Panc1 (cell line): ENCODE measurements at regions not wholly inside any gene's neighbourhood (a gene's known extent, or its start where the extent isn't known, plus 50 kb on each side); places are given as distances from the start of the nearest gene placed in this dataset.

Experiments used
- ATAC-seq: fragments of 200-7000 bp; cut with Tn5 transposase; 2 replicates; pipeline ENCODE4 v1.9.1; 2020; ENCODE audit warnings: mild to moderate bottlenecking, moderate library complexity
- BruUV-seq: library from RNA; stranded (reverse); fragments of 400-500 nt; replicated peaks from 2 replicates; lab custom pipeline; 2021; lab: Mats Ljungman, UMichigan
- CTCF ChIA-PET: fragments of 300-600 bp; sonication (Branson Sonifier 250); formaldehyde crosslinking; loops from one replicate; lab custom pipeline; 2022; ENCODE audit warnings: antibody characterized with exemption; lab: Charles Lee
- POLR2A ChIA-PET: fragments of 300-600 bp; sonication (Branson Sonifier 250); formaldehyde crosslinking; loops from one replicate; lab custom pipeline; 2022; ENCODE audit warnings: antibody characterized with exemption; lab: Charles Lee
- DNase-seq: peaks from one replicate; pipeline ENCODE4 v3.0.0-alpha.2; 2010; ENCODE audit warnings: low read depth, low spot score
- H3K27ac ChIP-seq: 2 replicates; pipeline ENCODE4 v1.5.1; 2011; ENCODE audit warnings: mild to moderate bottlenecking, low read length, inconsistent platforms
- H3K27me3 ChIP-seq: fragments of 200-500 bp; sonication (Bioruptor generic); 2 replicates; pipeline ENCODE4 v1.6.0; 2014; ENCODE audit warnings: low read length, inconsistent platforms; ENCODE audit not compliant: control insufficient read depth, insufficient read depth
- H3K36me3 ChIP-seq: fragments of 200-500 bp; sonication (Bioruptor generic); 2 replicates; pipeline ENCODE4 v1.5.1; 2014; ENCODE audit warnings: inconsistent platforms, mild to moderate bottlenecking, low read length, moderate library complexity; ENCODE audit not compliant: control insufficient read depth, insufficient read depth
- H3K4me1 ChIP-seq: 2 replicates; pipeline ENCODE4 v1.5.1; 2011; ENCODE audit warnings: inconsistent platforms, mild to moderate bottlenecking, low read length, moderate library complexity; ENCODE audit not compliant: control insufficient read depth, insufficient read depth
- H3K4me3 ChIP-seq, 2 experiments: 2 replicates each; pipeline ENCODE4 v1.5.1; 2011 to 2012; ENCODE audit warnings: low read depth in 2 of 2, low read length in 2 of 2, mild to moderate bottlenecking in 2 of 2, inconsistent platforms in 1 of 2, moderate library complexity in 1 of 2
- H3K9me3 ChIP-seq: fragments of 200-500 bp; sonication (Bioruptor generic); 2 replicates; pipeline ENCODE4 v1.5.1; 2014; ENCODE audit warnings: low read depth, mild to moderate bottlenecking, inconsistent platforms, low read length, moderate library complexity; ENCODE audit not compliant: control insufficient read depth, insufficient read depth
- POLR2AphosphoS5 ChIP-seq: IDR thresholded peaks from 2 replicates; pipeline ENCODE4 v1.6.1; 2012; ENCODE audit warnings: mild to moderate bottlenecking, low read depth, low read length, moderate library complexity
- SIN3A ChIP-seq: IDR thresholded peaks from 2 replicates; pipeline ENCODE4 v1.6.1; 2012; ENCODE audit warnings: low read depth, mild to moderate bottlenecking, low read length, moderate library complexity, borderline replicate concordance; ENCODE audit not compliant: insufficient read depth
- TCF7L2 ChIP-seq: IDR thresholded peaks from 2 replicates; pipeline ENCODE4 v1.6.1; 2011; ENCODE audit warnings: mild to moderate bottlenecking, low read depth, low read length, inconsistent platforms
- in situ Hi-C: cut with HindIII; loops from 2 replicates; pipeline ENCODE4 v1.10.0; 2016; ENCODE audit warnings: low sequenced_read_pairs, low pct_unique_long_range_greater_than_20kb
- intact Hi-C: fragments of 100-400 bp; cut with micrococcal nuclease; formaldehyde crosslinking; loops from one replicate; pipeline ENCODE4 v1.10.0; 2022; ENCODE audit not compliant: unreplicated experiment
- TF ChIP-seq, protein P1 (sequence below): fragments of 450-650 bp; IDR thresholded peaks from 2 replicates; pipeline ENCODE4 v1.5.1; 2017; ENCODE audit warnings: mild to moderate bottlenecking
- TF ChIP-seq, protein P2 (sequence below), 2 experiments: IDR thresholded peaks; 2 replicates each; pipeline ENCODE4 v1.6.1; 2011 to 2012; ENCODE audit warnings: low read depth in 2 of 2, control low read depth in 1 of 2, low read length in 1 of 2, mild to moderate bottlenecking in 1 of 2, moderate library complexity in 1 of 2; ENCODE audit not compliant: insufficient read depth in 1 of 2

DNA sequence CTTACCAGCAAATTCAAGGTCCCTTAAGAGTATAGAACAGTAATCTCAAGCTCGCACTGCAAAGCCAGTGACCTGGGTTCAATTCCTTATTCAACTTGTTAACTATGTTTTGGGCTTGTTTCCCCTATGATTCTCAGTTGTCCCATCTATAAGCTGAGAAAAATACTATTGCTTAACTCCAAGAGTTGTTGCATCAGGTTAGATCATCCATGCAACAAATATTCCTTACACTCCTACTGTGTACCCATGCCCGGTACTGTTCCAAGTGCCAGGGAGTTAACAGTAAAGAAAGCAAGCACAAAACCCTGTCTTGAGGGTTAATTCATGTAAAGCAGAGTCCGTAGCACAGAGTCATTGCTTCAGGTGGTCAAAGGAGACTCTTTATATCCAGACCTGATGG is 247.3 kb downstream of the MAFB start:
- Histone ChIP-seq H3K27me3 (no peaks in the 10 kb centered on the region; the same call in 1 of the 2 replicates), H3K4me1 (no peaks in the 10 kb centered on the region), H3K4me3 (no peak overlapping the region), H3K36me3 (no peaks in the 10 kb centered on the region), H3K27ac (no peak overlapping the region), H3K9me3 (no peaks in the 10 kb centered on the region)
- TF ChIP-seq SIN3A = no peak
- no peak for TF ChIP-seq TCF7L2
- TF ChIP-seq, protein P1, sequence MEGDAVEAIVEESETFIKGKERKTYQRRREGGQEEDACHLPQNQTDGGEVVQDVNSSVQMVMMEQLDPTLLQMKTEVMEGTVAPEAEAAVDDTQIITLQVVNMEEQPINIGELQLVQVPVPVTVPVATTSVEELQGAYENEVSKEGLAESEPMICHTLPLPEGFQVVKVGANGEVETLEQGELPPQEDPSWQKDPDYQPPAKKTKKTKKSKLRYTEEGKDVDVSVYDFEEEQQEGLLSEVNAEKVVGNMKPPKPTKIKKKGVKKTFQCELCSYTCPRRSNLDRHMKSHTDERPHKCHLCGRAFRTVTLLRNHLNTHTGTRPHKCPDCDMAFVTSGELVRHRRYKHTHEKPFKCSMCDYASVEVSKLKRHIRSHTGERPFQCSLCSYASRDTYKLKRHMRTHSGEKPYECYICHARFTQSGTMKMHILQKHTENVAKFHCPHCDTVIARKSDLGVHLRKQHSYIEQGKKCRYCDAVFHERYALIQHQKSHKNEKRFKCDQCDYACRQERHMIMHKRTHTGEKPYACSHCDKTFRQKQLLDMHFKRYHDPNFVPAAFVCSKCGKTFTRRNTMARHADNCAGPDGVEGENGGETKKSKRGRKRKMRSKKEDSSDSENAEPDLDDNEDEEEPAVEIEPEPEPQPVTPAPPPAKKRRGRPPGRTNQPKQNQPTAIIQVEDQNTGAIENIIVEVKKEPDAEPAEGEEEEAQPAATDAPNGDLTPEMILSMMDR = no peak
- no peak for TF ChIP-seq POLR2AphosphoS5
- POLR2A ChIA-PET = no interaction called here
- CTCF ChIA-PET = no interaction called here
- in situ Hi-C loops (no loop called here), intact Hi-C loops (no loop called here)
- no TSS peak for BruUV-seq
- DNase-seq (no peak), ATAC-seq (no peak)

DNA sequence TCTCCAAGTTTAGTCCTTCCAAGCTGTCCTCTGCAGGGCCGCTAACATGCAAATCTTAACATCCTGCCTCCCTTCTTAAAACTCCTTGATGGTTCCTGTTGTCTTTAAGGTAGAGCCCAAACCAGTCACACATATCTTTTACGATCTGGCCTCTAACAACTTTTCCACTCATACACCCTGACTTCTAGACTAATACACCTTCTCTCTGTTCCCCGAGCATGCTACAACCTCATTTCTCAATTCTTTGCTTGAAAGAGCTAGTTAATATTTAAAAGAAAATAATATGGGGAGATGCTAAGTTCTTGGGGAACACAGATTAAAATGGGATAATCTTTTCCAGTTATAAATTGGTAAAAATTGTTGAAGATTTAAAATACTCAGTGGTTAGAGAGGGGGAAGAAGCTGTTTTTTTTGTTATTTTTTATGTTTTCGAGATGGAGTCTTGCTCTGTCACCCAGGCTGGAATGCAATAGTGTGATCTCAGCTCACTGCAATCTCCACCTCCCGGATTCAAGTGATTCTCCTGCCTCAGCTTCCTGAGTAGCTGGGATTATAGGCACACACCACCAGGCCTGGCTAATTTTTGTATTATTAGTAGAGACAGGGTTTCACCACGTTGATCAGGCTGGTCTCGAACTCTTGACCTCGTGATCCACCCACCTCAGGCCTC is 250.7 kb downstream of the MAFB start:
- Histone ChIP-seq H3K27ac (no peak overlapping the region), H3K27me3 (no peaks in the 10 kb centered on the region), H3K4me1 (no peaks in the 10 kb centered on the region), H3K9me3 (no peaks in the 10 kb centered on the region), H3K36me3 (no peaks in the 10 kb centered on the region), H3K4me3 (no peak overlapping the region)
- ChIA-PET POLR2A (interaction anchor here (0.6 kb wide), 1 partner anchor 1509 kb away, joined by 10 read pairs; no protein-coding TSS in a partner anchor), CTCF (no interaction called here)
- in situ Hi-C loops (no loop called here), intact Hi-C loops (no loop called here)
- DNase-seq = no peak
- no peak for ATAC-seq
- TF ChIP-seq POLR2AphosphoS5 = no peak
- TF ChIP-seq, protein P2, sequence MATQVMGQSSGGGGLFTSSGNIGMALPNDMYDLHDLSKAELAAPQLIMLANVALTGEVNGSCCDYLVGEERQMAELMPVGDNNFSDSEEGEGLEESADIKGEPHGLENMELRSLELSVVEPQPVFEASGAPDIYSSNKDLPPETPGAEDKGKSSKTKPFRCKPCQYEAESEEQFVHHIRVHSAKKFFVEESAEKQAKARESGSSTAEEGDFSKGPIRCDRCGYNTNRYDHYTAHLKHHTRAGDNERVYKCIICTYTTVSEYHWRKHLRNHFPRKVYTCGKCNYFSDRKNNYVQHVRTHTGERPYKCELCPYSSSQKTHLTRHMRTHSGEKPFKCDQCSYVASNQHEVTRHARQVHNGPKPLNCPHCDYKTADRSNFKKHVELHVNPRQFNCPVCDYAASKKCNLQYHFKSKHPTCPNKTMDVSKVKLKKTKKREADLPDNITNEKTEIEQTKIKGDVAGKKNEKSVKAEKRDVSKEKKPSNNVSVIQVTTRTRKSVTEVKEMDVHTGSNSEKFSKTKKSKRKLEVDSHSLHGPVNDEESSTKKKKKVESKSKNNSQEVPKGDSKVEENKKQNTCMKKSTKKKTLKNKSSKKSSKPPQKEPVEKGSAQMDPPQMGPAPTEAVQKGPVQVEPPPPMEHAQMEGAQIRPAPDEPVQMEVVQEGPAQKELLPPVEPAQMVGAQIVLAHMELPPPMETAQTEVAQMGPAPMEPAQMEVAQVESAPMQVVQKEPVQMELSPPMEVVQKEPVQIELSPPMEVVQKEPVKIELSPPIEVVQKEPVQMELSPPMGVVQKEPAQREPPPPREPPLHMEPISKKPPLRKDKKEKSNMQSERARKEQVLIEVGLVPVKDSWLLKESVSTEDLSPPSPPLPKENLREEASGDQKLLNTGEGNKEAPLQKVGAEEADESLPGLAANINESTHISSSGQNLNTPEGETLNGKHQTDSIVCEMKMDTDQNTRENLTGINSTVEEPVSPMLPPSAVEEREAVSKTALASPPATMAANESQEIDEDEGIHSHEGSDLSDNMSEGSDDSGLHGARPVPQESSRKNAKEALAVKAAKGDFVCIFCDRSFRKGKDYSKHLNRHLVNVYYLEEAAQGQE (IDR thresholded peaks at IDR 0.05; ENCODE audit: insufficient read depth in 1 of 2, low read depth in 2 of 2, low read length in 1 of 2) = no peak
- no peak for TF ChIP-seq TCF7L2
- TF ChIP-seq, protein P1 = no peak
- no peak for TF ChIP-seq SIN3A
- no TSS peak for BruUV-seq
